HEK293 (cell line): ENCODE measurements at regions not wholly inside any gene's neighbourhood (a gene's known extent, or its start where the extent isn't known, plus 50 kb on each side); places are given as distances from the start of the nearest gene placed in this dataset.

Experiments
- HOXA7 ChIP-seq: sonication (generic); formaldehyde crosslinking; IDR thresholded peaks from 2 replicates; pipeline ENCODE4 v1.8.1; 2022; ENCODE audit warnings: missing genetic modification reagents, borderline replicate concordance
- ZNF513 ChIP-seq: fragments of 450-650 bp; IDR thresholded peaks from 2 replicates; pipeline ENCODE4 v1.5.1; 2018; ENCODE audit warnings: missing biosample characterization, missing genetic modification characterization
- ZNF692 ChIP-seq: fragments of 450-650 bp; formaldehyde crosslinking; IDR thresholded peaks from 2 replicates; pipeline ENCODE4 v1.5.1; 2016; ENCODE audit warnings: missing biosample characterization, missing genetic modification characterization
- ZNF777 ChIP-seq: fragments of 450-650 bp; formaldehyde crosslinking; IDR thresholded peaks from 2 replicates; pipeline ENCODE4 v1.5.1; 2017; ENCODE audit warnings: missing biosample characterization, missing genetic modification characterization, borderline replicate concordance
- TF ChIP-seq, protein P1 (sequence below): fragments of 450-650 bp; formaldehyde crosslinking; IDR thresholded peaks from 2 replicates; pipeline ENCODE4 v1.5.1; 2016; ENCODE audit warnings: missing biosample characterization, missing genetic modification characterization

DNA sequence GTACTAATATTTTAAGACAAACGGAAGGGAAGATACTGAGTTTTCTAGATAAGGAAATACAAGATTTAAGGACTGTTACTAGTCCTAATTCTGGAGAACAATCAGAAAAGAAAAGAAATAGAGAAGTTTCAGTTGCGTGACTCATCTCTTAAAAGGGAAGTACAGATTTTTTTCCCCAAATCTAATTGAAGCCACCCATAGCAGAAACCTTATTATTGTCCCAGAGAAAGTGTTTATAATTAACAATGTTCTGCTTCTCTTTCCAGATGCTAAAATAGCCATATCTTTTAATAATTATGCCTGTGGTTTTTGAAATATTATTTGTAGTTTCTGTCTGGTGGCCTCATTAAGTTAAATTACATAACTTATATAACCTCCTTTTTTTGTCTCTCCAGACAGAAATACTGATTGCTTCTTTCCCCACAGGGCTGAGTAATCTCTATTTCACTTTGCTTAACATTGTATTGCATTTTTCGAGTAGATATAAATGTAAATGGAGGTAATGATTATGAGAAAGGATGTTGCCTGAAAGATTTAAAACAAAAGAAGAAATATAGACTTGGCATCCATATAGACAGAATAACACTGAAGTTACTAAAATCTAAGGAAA, 240.7 kb upstream of the MBL2 start:
- TF ChIP-seq ZNF692 (tag by site-specific recombination) (no peak), ZNF777 (tag by site-specific recombination) (no peak), ZNF513 (tag by site-specific recombination) (no peak), HOXA7 (no peak)
- TF ChIP-seq, protein P1, sequence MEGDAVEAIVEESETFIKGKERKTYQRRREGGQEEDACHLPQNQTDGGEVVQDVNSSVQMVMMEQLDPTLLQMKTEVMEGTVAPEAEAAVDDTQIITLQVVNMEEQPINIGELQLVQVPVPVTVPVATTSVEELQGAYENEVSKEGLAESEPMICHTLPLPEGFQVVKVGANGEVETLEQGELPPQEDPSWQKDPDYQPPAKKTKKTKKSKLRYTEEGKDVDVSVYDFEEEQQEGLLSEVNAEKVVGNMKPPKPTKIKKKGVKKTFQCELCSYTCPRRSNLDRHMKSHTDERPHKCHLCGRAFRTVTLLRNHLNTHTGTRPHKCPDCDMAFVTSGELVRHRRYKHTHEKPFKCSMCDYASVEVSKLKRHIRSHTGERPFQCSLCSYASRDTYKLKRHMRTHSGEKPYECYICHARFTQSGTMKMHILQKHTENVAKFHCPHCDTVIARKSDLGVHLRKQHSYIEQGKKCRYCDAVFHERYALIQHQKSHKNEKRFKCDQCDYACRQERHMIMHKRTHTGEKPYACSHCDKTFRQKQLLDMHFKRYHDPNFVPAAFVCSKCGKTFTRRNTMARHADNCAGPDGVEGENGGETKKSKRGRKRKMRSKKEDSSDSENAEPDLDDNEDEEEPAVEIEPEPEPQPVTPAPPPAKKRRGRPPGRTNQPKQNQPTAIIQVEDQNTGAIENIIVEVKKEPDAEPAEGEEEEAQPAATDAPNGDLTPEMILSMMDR: no peak
